ENCODE measurements at regions not wholly inside any gene's neighbourhood (a gene's known extent, or its start where the extent isn't known, plus 50 kb on each side); places are given as distances from the start of the nearest gene placed in this dataset.

GRCh38 chr11:44474702-44475101, 90.8 kb upstream of the CD82 start:
- no peak for TF ChIP-seq CTCF (IDR thresholded peaks at IDR 0.05)
- TF ChIP-seq USF1 (CRISPR knock-in tag; IDR thresholded peaks at IDR 0.05), result no peak
- TF ChIP-seq ELF4 (CRISPR knock-in tag; IDR thresholded peaks at IDR 0.05; ENCODE audit: low read depth), result no peak
- TF ChIP-seq ZNF317 (CRISPR knock-in tag; IDR thresholded peaks at IDR 0.05; ENCODE audit: borderline replicate concordance, low read depth), result no peak
- TF ChIP-seq SP1 (CRISPR knock-in tag; conservative IDR thresholded peaks at IDR 0.05), result no peak
- TF ChIP-seq ZNF423 (CRISPR knock-in tag; IDR thresholded peaks at IDR 0.05), result no peak
- no peak for TF ChIP-seq ZBTB21 (CRISPR knock-in tag; IDR thresholded peaks at IDR 0.05; ENCODE audit: borderline replicate concordance)
- TF ChIP-seq ZNF263 (CRISPR knock-in tag; IDR thresholded peaks at IDR 0.05; ENCODE audit: low read depth), result no peak
- TF ChIP-seq CREB1 (CRISPR knock-in tag; IDR thresholded peaks at IDR 0.05), result no peak
- TF ChIP-seq AR (CRISPR knock-in tag; IDR thresholded peaks at IDR 0.05), result no peak
- no peak for TF ChIP-seq TEAD1 (CRISPR knock-in tag; IDR thresholded peaks at IDR 0.05)
- TF ChIP-seq USF2 (CRISPR knock-in tag; IDR thresholded peaks at IDR 0.05), result no peak
- no peak for TF ChIP-seq ZNF232 (CRISPR knock-in tag; IDR thresholded peaks at IDR 0.05)
